PC-9 (cell line): ENCODE measurements at regions not wholly inside any gene's neighbourhood (a gene's known extent, or its start where the extent isn't known, plus 50 kb on each side); places are given as distances from the start of the nearest gene placed in this dataset.
A peak's percentile ranks its signal among the peaks of the same experiment; 100 is the strongest.

Experiments
- BruUV-seq: library from RNA; stranded (reverse); fragments of 400-500 nt; replicated peaks from 2 replicates; lab custom pipeline; 2021; lab: Mats Ljungman, UMichigan
- CTCF ChIA-PET: fragments of 300-600 bp; sonication (Branson Sonifier 250); formaldehyde crosslinking; loops from one replicate; lab custom pipeline; 2022; ENCODE audit warnings: antibody characterized with exemption; lab: Charles Lee
- POLR2A ChIA-PET: fragments of 300-600 bp; sonication (Branson Sonifier 250); formaldehyde crosslinking; loops from one replicate; lab custom pipeline; 2022; ENCODE audit warnings: antibody characterized with exemption; ENCODE audit not compliant: unreplicated experiment; lab: Charles Lee
- DNase-seq, 2 experiments: peaks; one replicate each; pipeline versions ENCODE4 v3.0.0 to v3.0.0-alpha.2; 2015 to 2022; ENCODE audit warnings: mixed read lengths in 1 of 2
- H2AFZ ChIP-seq: fragments of 200-600 bp; sonication (generic); 2 replicates; pipeline ENCODE4 v1.8.1; 2017; ENCODE audit warnings: antibody characterized with exemption
- H3F3A ChIP-seq: fragments of 200-600 bp; sonication (generic); 2 replicates; pipeline ENCODE4 v1.8.1; 2017; ENCODE audit warnings: antibody characterized with exemption, mild to moderate bottlenecking, low read depth; ENCODE audit not compliant: insufficient read depth
- H3K27ac ChIP-seq: fragments of 200-600 bp; sonication (generic); 2 replicates; pipeline ENCODE4 v1.6.1; 2016; ENCODE audit warnings: mixed run types
- H3K27me3 ChIP-seq: fragments of 200-600 bp; sonication (generic); 2 replicates; pipeline ENCODE4 v1.6.1; 2016; ENCODE audit warnings: low read depth, mixed run types; ENCODE audit not compliant: insufficient read depth
- H3K36me3 ChIP-seq: fragments of 200-600 bp; sonication (generic); 2 replicates; pipeline ENCODE4 v1.6.1; 2016; ENCODE audit warnings: low read depth, mixed run types
- H3K4me1 ChIP-seq: fragments of 200-600 bp; sonication (generic); replicated peaks from 2 replicates; pipeline ENCODE4 v1.6.1; 2016; ENCODE audit warnings: mixed run types; ENCODE audit not compliant: insufficient read depth
- H3K4me2 ChIP-seq: fragments of 200-600 bp; sonication (generic); 2 replicates; pipeline ENCODE4 v1.6.1; 2017; ENCODE audit warnings: mixed run types
- H3K4me3 ChIP-seq: fragments of 200-600 bp; sonication (generic); 2 replicates; pipeline ENCODE4 v1.6.1; 2016; ENCODE audit warnings: mixed run types
- H3K79me2 ChIP-seq: fragments of 200-600 bp; sonication (generic); 2 replicates; pipeline ENCODE4 v1.6.1; 2017; ENCODE audit warnings: low read depth, mixed run types
- H3K9me2 ChIP-seq: fragments of 200-600 bp; sonication (generic); 2 replicates; pipeline ENCODE4 v1.8.1; 2017; ENCODE audit warnings: mild to moderate bottlenecking; ENCODE audit not compliant: insufficient read depth
- H3K9me3 ChIP-seq: fragments of 200-600 bp; sonication (generic); 2 replicates; pipeline ENCODE4 v1.8.1; 2016; ENCODE audit warnings: low read depth; ENCODE audit not compliant: insufficient read depth
- H4K20me1 ChIP-seq: fragments of 200-600 bp; sonication (generic); 2 replicates; pipeline ENCODE4 v1.8.1; 2017; ENCODE audit not compliant: insufficient read depth
- EZH2 ChIP-seq: fragments of 200-600 bp; sonication (generic); IDR thresholded peaks from 2 replicates; pipeline ENCODE4 v1.8.0; 2017; ENCODE audit warnings: antibody characterized with exemption, low read depth
- intact Hi-C: fragments of 100-400 bp; cut with micrococcal nuclease; formaldehyde crosslinking; loops from one replicate; pipeline ENCODE4 v1.10.0; 2022; ENCODE audit not compliant: unreplicated experiment
- TF ChIP-seq, protein P1 (sequence below): fragments of 200-600 bp; sonication (generic); conservative IDR thresholded peaks from 2 replicates; pipeline ENCODE4 v1.6.1; 2017; ENCODE audit warnings: mixed run types, antibody characterized with exemption, mild to moderate bottlenecking, moderate library complexity

- no peaks in the 10 kb centered on the region for H3K27me3 ChIP-seq
- H3K9me2 ChIP-seq = no peaks in the 10 kb centered on the region
- H3K27ac ChIP-seq = no peak overlapping the region
- no peaks in the 10 kb centered on the region for H4K20me1 ChIP-seq
- H3K36me3 ChIP-seq = no peaks in the 10 kb centered on the region
- H2AFZ ChIP-seq = no peak overlapping the region
- ChIA-PET POLR2A (no interaction called here), CTCF (no interaction called here)
- H3K4me1 ChIP-seq = no peaks in the 10 kb centered on the region
- no peak overlapping the region for H3K4me3 ChIP-seq
- H3K4me2 ChIP-seq = no peak overlapping the region
- intact Hi-C loops = no loop called here
- H3K9me3 ChIP-seq = no peaks in the 10 kb centered on the region
- DNase-seq = no peak
- H3F3A ChIP-seq = no peaks in the 10 kb centered on the region
- H3K79me2 ChIP-seq = no peaks in the 10 kb centered on the region
- no peak for TF ChIP-seq EZH2
- BruUV-seq = no TSS peak
These were observed 103.2 kb upstream of the OLFM3 start for GRCh38 chr1:102099916-102100315.

- Histone ChIP-seq H3K4me3 (no peak overlapping the region), H3F3A (no peaks in the 10 kb centered on the region), H3K27ac (no peak overlapping the region), H4K20me1 (no peaks in the 10 kb centered on the region), H3K4me2 (no peak overlapping the region), H3K36me3 (no peaks in the 10 kb centered on the region), H3K27me3 (no peaks in the 10 kb centered on the region), H2AFZ (0 out of 2 replicates have a peak overlapping the region, but pooled peaks have one; percentile 19), H3K4me1 (no peaks in the 10 kb centered on the region), H3K79me2 (no peaks in the 10 kb centered on the region), H3K9me2 (no peaks in the 10 kb centered on the region), H3K9me3 (no peaks in the 10 kb centered on the region)
- no TSS peak for BruUV-seq
- TF ChIP-seq EZH2 = no peak
- TF ChIP-seq, protein P1, sequence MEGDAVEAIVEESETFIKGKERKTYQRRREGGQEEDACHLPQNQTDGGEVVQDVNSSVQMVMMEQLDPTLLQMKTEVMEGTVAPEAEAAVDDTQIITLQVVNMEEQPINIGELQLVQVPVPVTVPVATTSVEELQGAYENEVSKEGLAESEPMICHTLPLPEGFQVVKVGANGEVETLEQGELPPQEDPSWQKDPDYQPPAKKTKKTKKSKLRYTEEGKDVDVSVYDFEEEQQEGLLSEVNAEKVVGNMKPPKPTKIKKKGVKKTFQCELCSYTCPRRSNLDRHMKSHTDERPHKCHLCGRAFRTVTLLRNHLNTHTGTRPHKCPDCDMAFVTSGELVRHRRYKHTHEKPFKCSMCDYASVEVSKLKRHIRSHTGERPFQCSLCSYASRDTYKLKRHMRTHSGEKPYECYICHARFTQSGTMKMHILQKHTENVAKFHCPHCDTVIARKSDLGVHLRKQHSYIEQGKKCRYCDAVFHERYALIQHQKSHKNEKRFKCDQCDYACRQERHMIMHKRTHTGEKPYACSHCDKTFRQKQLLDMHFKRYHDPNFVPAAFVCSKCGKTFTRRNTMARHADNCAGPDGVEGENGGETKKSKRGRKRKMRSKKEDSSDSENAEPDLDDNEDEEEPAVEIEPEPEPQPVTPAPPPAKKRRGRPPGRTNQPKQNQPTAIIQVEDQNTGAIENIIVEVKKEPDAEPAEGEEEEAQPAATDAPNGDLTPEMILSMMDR = no peak
- POLR2A ChIA-PET = no interaction called here
- DNase-seq = no peak
- intact Hi-C loops = no loop called here
- CTCF ChIA-PET = no interaction called here
These were observed 101.8 kb upstream of the OLFM3 start for GRCh38 chr1:102098536-102098935.

GRCh38 chr1:102098081-102098480, 101.4 kb upstream of the OLFM3 start:
- ChIA-PET CTCF (no interaction called here), POLR2A (no interaction called here)
- Histone ChIP-seq H3K4me2 (no peak overlapping the region), H3K4me1 (no peaks in the 10 kb centered on the region), H3F3A (no peaks in the 10 kb centered on the region), H3K79me2 (no peaks in the 10 kb centered on the region), H3K9me3 (no peaks in the 10 kb centered on the region), H3K27ac (no peak overlapping the region), H3K4me3 (no peak overlapping the region), H3K36me3 (no peaks in the 10 kb centered on the region), H3K9me2 (no peaks in the 10 kb centered on the region), H3K27me3 (no peaks in the 10 kb centered on the region), H2AFZ (no peak overlapping the region), H4K20me1 (no peaks in the 10 kb centered on the region)
- no peak for DNase-seq
- TF ChIP-seq, protein P1 = no peak
- TF ChIP-seq EZH2 = no peak
- BruUV-seq = no TSS peak
- intact Hi-C loops = no loop called here

GRCh38 chr1:102097451-102097850, 100.7 kb upstream of the OLFM3 start:
- no peak overlapping the region for H3K4me3 ChIP-seq
- H3K79me2 ChIP-seq = no peaks in the 10 kb centered on the region
- H2AFZ ChIP-seq = no peak overlapping the region
- no TSS peak for BruUV-seq
- no peaks in the 10 kb centered on the region for H4K20me1 ChIP-seq
- no peak overlapping the region for H3K27ac ChIP-seq
- ChIA-PET CTCF (no interaction called here), POLR2A (no interaction called here)
- H3K36me3 ChIP-seq = no peaks in the 10 kb centered on the region
- H3F3A ChIP-seq = no peaks in the 10 kb centered on the region
- H3K9me3 ChIP-seq = no peaks in the 10 kb centered on the region
- no peaks in the 10 kb centered on the region for H3K27me3 ChIP-seq
- intact Hi-C loops = no loop called here
- DNase-seq = peak; percentile 16 to 48
- no peak overlapping the region for H3K4me2 ChIP-seq
- TF ChIP-seq EZH2 = no peak
- TF ChIP-seq, protein P1 = no peak
- H3K9me2 ChIP-seq = no peaks in the 10 kb centered on the region
- H3K4me1 ChIP-seq = no peaks in the 10 kb centered on the region
